ENCODE measurements at regions not wholly inside any gene's neighbourhood (a gene's known extent, or its start where the extent isn't known, plus 50 kb on each side); places are given as distances from the start of the nearest gene placed in this dataset.
"Not testable (repeated sequence)": the region's sequence is repeated elsewhere in the genome, so short reads cannot be mapped to it uniquely, and the experiment has no call there.

DNA sequence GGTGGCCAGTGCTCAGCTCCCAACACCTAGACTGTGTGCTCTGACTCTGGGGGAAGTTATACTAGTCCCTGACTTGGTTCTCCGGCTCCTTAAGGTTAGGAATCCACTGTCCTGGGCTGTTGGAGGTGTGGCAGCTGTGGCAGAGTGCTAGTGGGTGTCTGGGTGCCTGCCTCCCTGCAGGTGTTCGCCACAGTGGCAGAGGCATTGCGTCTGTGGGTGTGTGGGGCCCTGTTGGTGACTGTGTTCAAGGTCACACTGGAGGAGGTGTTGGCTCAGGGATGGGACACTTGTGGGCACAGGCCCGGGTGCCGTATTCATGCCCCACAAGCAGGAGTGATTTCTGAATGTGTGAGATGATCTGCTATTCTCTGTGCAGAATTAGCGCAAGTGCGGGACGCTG, 467.4 kb downstream of the TMEM121 start:
- DNase-seq = no peak

- not testable (repeated sequence) for DNase-seq
Measured at GRCh38 chr14:105995011-105995710, 468.8 kb downstream of the TMEM121 start.

DNA sequence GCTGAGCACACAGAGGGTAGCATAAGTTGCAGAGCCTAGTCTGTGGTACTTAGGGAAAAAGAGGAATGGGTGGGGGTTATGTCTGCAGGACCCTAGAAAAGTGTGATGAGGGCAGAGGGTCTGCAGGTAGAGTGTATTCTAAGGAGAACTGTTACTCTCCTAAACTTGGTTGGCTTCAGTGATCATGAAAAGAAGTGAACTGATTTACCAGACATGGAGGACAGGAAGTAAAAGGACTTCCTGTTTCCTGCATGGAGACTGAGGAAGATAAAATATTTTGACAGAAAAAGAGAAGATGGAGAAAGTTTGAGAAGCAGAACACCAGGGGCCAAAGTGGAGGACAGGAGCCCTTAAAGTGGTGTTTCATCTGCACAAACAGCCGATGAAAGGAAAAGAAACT, 472.2 kb downstream of the TMEM121 start:
- not testable (repeated sequence) for DNase-seq

DNA sequence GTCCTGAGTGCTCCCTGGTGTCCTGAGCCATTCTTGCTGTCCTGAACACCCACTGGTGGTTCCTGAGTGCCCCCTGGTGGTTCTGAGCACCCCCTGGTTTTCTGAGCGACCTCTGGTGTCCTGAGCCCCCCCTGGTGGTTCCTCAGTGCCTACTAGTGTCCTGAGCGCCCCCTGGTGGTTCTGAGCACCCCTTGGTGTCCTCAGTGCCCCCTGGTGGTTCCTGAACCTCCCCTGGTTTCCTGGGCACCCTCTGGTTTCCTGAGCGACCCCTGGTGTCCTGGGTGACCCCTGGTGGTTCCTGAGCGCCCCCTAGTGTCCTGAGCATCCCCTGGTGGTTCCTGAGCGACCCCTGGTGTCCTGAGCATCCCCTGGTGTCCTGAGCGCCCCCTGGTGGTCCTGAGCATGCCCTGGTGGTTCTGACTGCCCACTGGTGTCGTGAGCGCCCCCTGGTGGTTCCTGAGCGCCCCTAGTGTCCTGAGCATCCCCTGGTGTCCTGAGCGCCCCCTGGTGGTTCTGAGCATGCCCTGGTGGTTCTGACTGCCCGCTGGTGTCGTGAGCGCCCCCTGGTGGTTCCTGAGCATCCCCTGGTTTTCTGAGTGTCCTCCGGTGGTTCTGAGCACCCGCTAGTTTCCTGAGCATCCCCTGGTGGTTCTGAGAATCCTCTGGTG, 473.1 kb downstream of the TMEM121 start:
- peak; percentile 86 for DNase-seq

GRCh38 chr14:106000029-106000511, 473.7 kb downstream of the TMEM121 start:
- DNase-seq = peak; percentile 71

DNA sequence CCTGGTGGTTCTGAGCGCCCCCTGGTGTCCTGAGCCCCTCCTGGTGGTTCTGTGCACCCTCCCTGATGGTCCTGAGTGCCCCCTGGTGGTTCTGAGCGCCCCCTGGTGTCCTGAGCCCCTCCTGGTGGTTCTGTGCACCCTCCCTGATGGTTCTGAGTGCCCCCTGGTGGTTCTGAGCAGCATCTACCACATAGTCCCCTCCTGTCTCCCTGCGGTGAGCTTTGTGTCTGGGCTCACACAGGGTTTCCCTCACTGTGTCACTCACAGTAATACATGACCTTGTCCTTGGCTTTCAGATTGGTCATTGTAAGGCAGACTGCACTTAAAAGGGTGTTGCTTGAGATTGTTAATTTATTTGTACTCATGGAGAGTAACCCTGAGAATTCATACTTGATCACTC, 474.9 kb downstream of the TMEM121 start:
- not testable (repeated sequence) for DNase-seq

DNA sequence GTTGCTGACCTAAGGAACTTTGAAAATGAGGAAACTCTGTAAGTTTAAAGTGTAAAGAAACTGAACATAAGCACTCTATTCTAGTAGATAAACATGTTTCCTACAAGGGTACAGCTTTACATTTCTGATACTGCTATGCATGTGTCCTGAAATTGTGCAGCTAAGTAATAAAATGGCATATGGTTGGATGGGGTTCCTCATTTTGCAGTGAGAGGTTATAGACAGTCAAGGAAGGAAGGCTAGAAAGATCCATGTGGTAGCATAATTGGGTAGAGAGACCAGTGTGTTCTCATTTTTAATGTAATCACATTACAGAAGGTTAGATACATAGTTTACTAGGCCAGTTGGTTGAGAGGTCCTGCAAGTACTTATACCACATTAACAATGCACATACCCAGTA, 477.0 kb downstream of the TMEM121 start:
- DNase-seq = no peak

DNA sequence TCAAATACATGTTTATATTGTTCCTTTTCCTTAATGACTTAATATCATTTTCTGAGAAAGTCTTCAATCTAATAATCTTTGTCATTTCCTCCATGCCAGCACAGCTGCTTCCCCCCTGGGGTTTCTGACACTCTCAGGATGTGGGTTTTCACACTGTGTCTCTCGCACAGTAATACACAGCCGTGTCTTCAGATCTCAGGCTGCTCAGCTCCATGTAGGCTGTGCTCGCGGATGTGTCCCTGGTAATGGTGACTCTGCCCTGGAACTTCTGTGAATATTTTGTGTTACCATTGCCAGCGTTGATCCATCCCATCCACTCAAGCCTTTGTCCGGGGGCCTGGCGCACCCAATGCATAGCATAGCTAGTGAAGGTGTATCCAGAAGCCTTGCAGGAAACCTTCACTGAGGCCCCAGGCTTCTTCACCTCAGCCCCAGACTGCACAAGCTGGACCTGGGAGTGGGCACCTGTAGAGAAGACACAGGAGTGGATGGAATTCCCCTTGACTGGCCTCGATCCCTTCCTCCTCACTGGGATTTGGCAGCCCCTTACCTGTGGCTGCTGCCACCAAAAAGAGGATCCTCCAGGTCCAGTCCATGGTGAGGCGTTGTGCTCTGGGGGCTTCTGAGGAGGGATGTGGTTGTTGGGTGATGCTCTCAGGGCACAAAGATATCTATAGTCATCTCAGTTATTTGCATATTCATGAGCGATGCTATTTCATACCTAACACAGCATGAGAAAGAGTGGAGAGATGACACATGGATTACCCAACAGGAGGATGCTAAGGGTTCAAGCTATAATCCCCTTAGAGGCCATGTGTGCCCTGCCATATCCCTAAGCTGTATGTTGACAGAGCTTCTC, 478.8 kb downstream of the TMEM121 start:
- DNase-seq = peak; percentile 88

GRCh38 chr14:106006043-106006442, 479.7 kb downstream of the TMEM121 start:
- peak; percentile 86 for DNase-seq

DNA sequence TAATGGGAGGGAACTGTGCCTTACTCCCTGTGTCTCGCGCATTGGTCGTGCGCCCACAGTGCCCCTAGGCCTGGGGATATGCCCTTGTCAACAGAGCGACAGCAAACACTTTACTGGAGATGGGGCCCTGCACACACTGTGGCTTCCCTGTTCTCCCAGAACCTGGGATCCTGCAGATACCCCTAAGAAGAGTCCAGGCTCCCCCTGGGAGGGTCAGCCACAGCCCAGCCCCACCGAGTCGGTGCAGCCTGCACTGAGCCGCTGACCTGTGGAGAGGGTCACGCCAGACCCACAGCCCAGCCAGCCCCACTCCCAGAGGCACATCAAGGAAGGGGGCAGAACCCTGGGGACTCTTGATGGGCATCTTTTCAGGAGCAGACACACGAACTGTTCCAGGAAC, 480.3 kb downstream of the TMEM121 start:
- not testable (repeated sequence) for DNase-seq

- DNase-seq = no peak
Measured at GRCh38 chr14:106010783-106011182, 484.4 kb downstream of the TMEM121 start.

DNA sequence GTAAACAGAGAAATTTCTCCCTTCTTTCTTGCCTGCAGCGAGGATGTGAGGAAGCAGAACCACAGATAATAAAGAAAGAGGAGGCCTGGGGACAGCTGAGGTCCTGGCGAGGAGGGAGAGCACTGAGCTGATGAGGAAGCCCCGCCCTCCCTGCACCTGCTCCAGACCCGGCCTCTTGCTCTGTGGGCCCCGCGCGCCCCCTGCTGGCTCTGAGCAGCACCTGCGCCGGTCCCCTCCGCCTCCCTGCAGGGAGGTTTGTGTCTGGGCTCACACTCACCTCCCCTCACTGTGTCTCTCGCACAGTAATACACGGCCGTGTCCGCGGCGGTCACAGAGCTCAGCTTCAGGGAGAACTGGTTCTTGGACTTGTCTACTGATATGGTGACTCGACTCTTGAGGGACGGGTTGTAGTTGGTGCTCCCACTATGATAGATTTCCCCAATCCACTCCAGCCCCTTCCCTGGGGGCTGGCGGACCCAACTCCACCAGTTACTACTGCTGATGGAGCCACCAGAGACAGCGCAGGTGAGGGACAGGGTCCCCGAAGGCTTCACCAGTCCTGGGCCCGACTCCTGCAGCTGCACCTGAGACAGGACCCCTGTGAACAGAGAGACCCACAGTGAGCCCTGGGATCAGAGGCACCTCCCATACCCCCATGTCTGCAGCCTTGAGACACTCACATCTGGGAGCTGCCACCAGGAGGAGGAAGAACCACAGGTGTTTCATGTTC, 485.4 kb downstream of the TMEM121 start:
- DNase-seq = peak; percentile 91

DNA sequence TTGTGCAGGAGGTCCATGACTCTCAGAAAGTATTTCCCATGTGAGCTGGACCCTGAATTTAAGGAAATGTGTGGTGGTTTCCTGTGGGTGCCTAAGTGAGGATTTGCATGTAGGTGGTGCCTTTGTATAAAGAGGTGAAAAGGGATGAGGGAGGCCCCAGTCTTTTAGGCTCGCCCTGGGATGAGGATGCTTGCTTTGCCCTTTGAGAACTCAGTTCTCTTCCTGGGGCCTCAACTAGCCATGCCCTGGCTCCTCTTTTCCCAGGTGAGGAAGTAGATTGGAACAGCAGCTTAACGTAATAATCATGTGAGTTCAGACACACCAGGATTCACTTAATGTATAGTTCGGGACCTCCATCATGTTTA, 486.0 kb downstream of the TMEM121 start:
- DNase-seq = not testable (repeated sequence)

GRCh38 chr14:106013879-106014376, 487.5 kb downstream of the TMEM121 start:
- no peak for DNase-seq

- DNase-seq = not testable (repeated sequence)
Measured at GRCh38 chr14:106017952-106018351, 491.6 kb downstream of the TMEM121 start.

- DNase-seq = no peak
Measured at GRCh38 chr14:106021832-106022231, 495.4 kb downstream of the TMEM121 start.

GRCh38 chr14:106022648-106023047, 496.3 kb downstream of the TMEM121 start:
- DNase-seq = not testable (repeated sequence)

GRCh38 chr14:106023411-106023810, 497.0 kb downstream of the TMEM121 start:
- DNase-seq = no peak

GRCh38 chr14:106024983-106025604, 498.7 kb downstream of the TMEM121 start:
- DNase-seq = peak; percentile 69

- DNase-seq = no peak
Measured at GRCh38 chr14:106026026-106026425, 499.6 kb downstream of the TMEM121 start.

- DNase-seq = not testable (repeated sequence)
Measured at GRCh38 chr14:106027759-106028158, 501.4 kb downstream of the TMEM121 start.

GRCh38 chr14:106029959-106030358, 503.6 kb downstream of the TMEM121 start:
- DNase-seq = no peak

All from activated effector memory CD4-positive, alpha-beta T cell treated with anti-CD3 and anti-CD28 coated beads, Interleukin-2, amount 50 U/mL, for 16 hours (primary cell).